HCT116 (cell line): ENCODE measurements at regions not wholly inside any gene's neighbourhood (a gene's known extent, or its start where the extent isn't known, plus 50 kb on each side); places are given as distances from the start of the nearest gene placed in this dataset.

ENCODE experiments used
- ATAC-seq: fragments of 200-7000 bp; cut with Tn5 transposase; 2 replicates; pipeline ENCODE4 v1.9.1; 2020; ENCODE audit warnings: mild to moderate bottlenecking, moderate library complexity
- BruUV-seq: library from RNA; stranded (reverse); fragments of 400-500 nt; replicated peaks from 2 replicates; lab custom pipeline; 2021; lab: Mats Ljungman, UMichigan
- CTCF ChIA-PET: fragments of 300-600 bp; sonication (Branson Sonifier 250); formaldehyde crosslinking; loops from one replicate; lab custom pipeline; 2021; ENCODE audit warnings: antibody characterized with exemption; lab: Charles Lee
- POLR2A ChIA-PET: fragments of 300-600, 350-600 bp; sonication (Branson Sonifier 250); formaldehyde crosslinking; loops from one replicate; lab custom pipeline; 2021; ENCODE audit warnings: antibody characterized with exemption; lab: Charles Lee
- RAD21 ChIA-PET, 2 experiments: fragments of 300-600 bp; sonication (Branson Sonifier 250); formaldehyde crosslinking; loops; one replicate each; lab custom pipeline; 2023; ENCODE audit warnings: low total read pairs in 2 of 2; ENCODE audit not compliant: uncharacterized antibody in 2 of 2, unreplicated experiment in 2 of 2, low non-redundant PET in 1 of 2; lab: Charles Lee
- DNase-seq: peaks from one replicate; pipeline ENCODE4 v3.0.0-alpha.2; 2010; ENCODE audit warnings: low read depth, low spot score
- H2AFZ ChIP-seq: fragments of 200-600 bp; shearing (Covaris generic), sonication (generic); 2 replicates; pipeline ENCODE4 v1.6.1; 2017; ENCODE audit warnings: low read depth, mixed run types, mixed read lengths, antibody characterized with exemption, low read length; ENCODE audit not compliant: poor library complexity, severe bottlenecking
- H3K27ac ChIP-seq: 2 replicates; pipeline ENCODE4 v1.5.1; 2012; ENCODE audit warnings: low read depth, low read length
- H3K27me3 ChIP-seq: fragments of 200-600 bp; sonication (generic); 2 replicates; pipeline ENCODE4 v1.6.1; 2016; ENCODE audit warnings: mixed run types, low read length, mixed read lengths; ENCODE audit not compliant: insufficient read depth
- H3K36me3 ChIP-seq, 2 experiments: fragments of 200-500 bp in 1 of 2; fragments of 200-600 bp in 1 of 2; sonication (Bioruptor generic) in 1 of 2; sonication (generic) in 1 of 2; 2 replicates each; pipeline versions ENCODE4 v1.5.1 to v1.6.1; 2014 to 2016; ENCODE audit warnings: low read length in 2 of 2, inconsistent platforms in 1 of 2, mixed read lengths in 1 of 2, mixed run types in 1 of 2; ENCODE audit not compliant: insufficient read depth in 2 of 2, control insufficient read depth in 1 of 2
- H3K4me1 ChIP-seq, 2 experiments: fragments of 200-600 bp in 1 of 2; sonication (generic) in 1 of 2; 2 replicates each; pipeline versions ENCODE4 v1.5.1 to v1.6.1; 2012 to 2017; ENCODE audit warnings: low read length in 2 of 2, inconsistent platforms in 1 of 2, mild to moderate bottlenecking in 1 of 2, mixed read lengths in 1 of 2, mixed run types in 1 of 2, moderate library complexity in 1 of 2; ENCODE audit not compliant: insufficient read depth in 2 of 2, control insufficient read depth in 1 of 2
- H3K4me2 ChIP-seq: fragments of 200-600 bp; sonication (generic); 2 replicates; pipeline ENCODE4 v1.6.1; 2017; ENCODE audit warnings: mixed run types, low read length, mixed read lengths
- H3K4me3 ChIP-seq, 2 experiments: fragments of 200-600 bp in 1 of 2; sonication (generic) in 1 of 2; replicated peaks in 1 of 2; 2 replicates each; pipeline ENCODE4 v1.5.1; 2011 to 2016; ENCODE audit warnings: low read length in 2 of 2, control low read depth in 1 of 2, low read depth in 1 of 2, mild to moderate bottlenecking in 1 of 2, mixed read lengths in 1 of 2, mixed run types in 1 of 2
- H3K79me2 ChIP-seq: fragments of 200-600 bp; sonication (generic); 2 replicates; pipeline ENCODE4 v1.6.1; 2017; ENCODE audit warnings: mild to moderate bottlenecking, mixed run types, low read length, moderate library complexity, mixed read lengths; ENCODE audit not compliant: insufficient read depth
- H3K9ac ChIP-seq: fragments of 200-600 bp; sonication (generic); 2 replicates; pipeline ENCODE4 v1.6.1; 2016; ENCODE audit warnings: low read length, mixed read lengths
- H3K9me2 ChIP-seq: fragments of 200-600 bp; sonication (generic), shearing (Covaris generic); 2 replicates; pipeline ENCODE4 v1.6.1; 2017; ENCODE audit warnings: mixed run types, mild to moderate bottlenecking, moderate library complexity; ENCODE audit not compliant: insufficient read depth
- H3K9me3 ChIP-seq, 2 experiments: fragments of 200-500 bp in 1 of 2; fragments of 200-600 bp in 1 of 2; sonication (Bioruptor generic) in 1 of 2; sonication (generic) in 1 of 2; 2 replicates each; pipeline ENCODE4 v1.6.1; 2014 to 2017; ENCODE audit warnings: low read length in 2 of 2, mixed read lengths in 2 of 2, inconsistent platforms in 1 of 2, low read depth in 1 of 2, mild to moderate bottlenecking in 1 of 2, mixed run types in 1 of 2, moderate library complexity in 1 of 2; ENCODE audit not compliant: control insufficient read depth in 1 of 2, insufficient read depth in 1 of 2
- H4K20me1 ChIP-seq: fragments of 200-600 bp; sonication (generic), shearing (Covaris generic); 2 replicates; pipeline ENCODE4 v1.6.1; 2017; ENCODE audit warnings: mixed run types, mild to moderate bottlenecking, moderate library complexity; ENCODE audit not compliant: insufficient read depth
- CBX3 ChIP-seq: IDR thresholded peaks from 2 replicates; pipeline ENCODE4 v1.6.1; 2012; ENCODE audit warnings: low read depth
- CEBPB ChIP-seq: IDR thresholded peaks from 2 replicates; pipeline ENCODE4 v1.6.1; 2012; ENCODE audit warnings: low read depth
- EGR1 ChIP-seq: IDR thresholded peaks from 2 replicates; pipeline ENCODE4 v1.6.1; 2012; ENCODE audit warnings: low read depth
- ELF1 ChIP-seq: IDR thresholded peaks from 2 replicates; pipeline ENCODE4 v1.6.1; 2012; ENCODE audit warnings: low read depth, borderline replicate concordance
- EZH2 ChIP-seq: fragments of 200-600 bp; sonication (generic); IDR thresholded peaks from 2 replicates; pipeline ENCODE4 v1.6.1; 2017; ENCODE audit warnings: antibody characterized with exemption, mixed run types
- EZH2phosphoT487 ChIP-seq: fragments of 200-600 bp; IDR thresholded peaks from 2 replicates; pipeline ENCODE4 v1.6.1; 2018; ENCODE audit warnings: antibody characterized with exemption, borderline replicate concordance
- FOSL1 ChIP-seq: IDR thresholded peaks from 2 replicates; pipeline ENCODE4 v1.6.1; 2012; ENCODE audit warnings: low read depth
- POLR2A ChIP-seq: IDR thresholded peaks from 2 replicates; pipeline ENCODE4 v1.7.0; 2011; ENCODE audit warnings: borderline replicate concordance; ENCODE audit not compliant: insufficient read depth, insufficient read length; ENCODE audit errors: extremely low read depth
- RAD21 ChIP-seq: IDR thresholded peaks from 2 replicates; pipeline ENCODE4 v1.6.1; 2012; ENCODE audit warnings: low read depth, mild to moderate bottlenecking
- SIN3A ChIP-seq: IDR thresholded peaks from 2 replicates; pipeline ENCODE4 v1.6.1; 2012; ENCODE audit warnings: low read depth
- SP1 ChIP-seq: IDR thresholded peaks from 2 replicates; pipeline ENCODE4 v1.6.1; 2012; ENCODE audit warnings: low read depth
- SRF ChIP-seq: IDR thresholded peaks from 2 replicates; pipeline ENCODE4 v1.6.1; 2012; ENCODE audit warnings: low read depth
- TCF7L2 ChIP-seq: IDR thresholded peaks from 2 replicates; pipeline ENCODE4 v1.7.0; 2011; ENCODE audit warnings: borderline replicate concordance, inconsistent platforms; ENCODE audit not compliant: insufficient read depth, insufficient read length; ENCODE audit errors: extremely low read depth
- YY1 ChIP-seq: IDR thresholded peaks from 2 replicates; pipeline ENCODE4 v1.6.1; 2011; ENCODE audit warnings: low read length, low read depth, moderate library complexity, mild to moderate bottlenecking; ENCODE audit not compliant: insufficient replicate concordance; ENCODE audit errors: extremely low read depth
- ZNF274 ChIP-seq: fragments of 200-500 bp; sonication (Bioruptor generic); IDR thresholded peaks from 2 replicates; pipeline ENCODE4 v1.6.1; 2014; ENCODE audit warnings: mild to moderate bottlenecking, low read depth, low read length, inconsistent platforms
- intact Hi-C: fragments of 100-400 bp; cut with micrococcal nuclease; formaldehyde crosslinking; loops from 2 replicates; pipeline ENCODE4 v1.10.0; 2022
- TF ChIP-seq, protein P1 (sequence below), 3 experiments: fragments of 200-600 bp in 1 of 3; sonication (generic) in 1 of 3; IDR thresholded peaks in 2 of 3; conservative IDR thresholded peaks in 1 of 3; 2 replicates each; pipeline ENCODE4 v1.5.1; 2012 to 2017; ENCODE audit warnings: low read depth in 2 of 3, low read length in 2 of 3, antibody characterized with exemption in 1 of 3, borderline replicate concordance in 1 of 3, control low read depth in 1 of 3, mild to moderate bottlenecking in 1 of 3, mixed read lengths in 1 of 3, mixed run types in 1 of 3, moderate library complexity in 1 of 3; ENCODE audit not compliant: insufficient read depth in 1 of 3
- TF ChIP-seq, protein P2 (sequence below): IDR thresholded peaks from 2 replicates; pipeline ENCODE4 v1.6.1; 2012; ENCODE audit warnings: low read depth
- TF ChIP-seq, protein P3 (sequence below): IDR thresholded peaks from 2 replicates; pipeline ENCODE4 v1.6.1; 2012
- TF ChIP-seq, protein P4 (sequence below): IDR thresholded peaks from 2 replicates; pipeline ENCODE4 v1.6.1; 2012
- TF ChIP-seq, protein P5 (sequence below): IDR thresholded peaks from 2 replicates; pipeline ENCODE4 v1.6.1; 2011; ENCODE audit warnings: mild to moderate bottlenecking, low read length, moderate library complexity; ENCODE audit not compliant: insufficient replicate concordance; ENCODE audit errors: extremely low read depth

DNA sequence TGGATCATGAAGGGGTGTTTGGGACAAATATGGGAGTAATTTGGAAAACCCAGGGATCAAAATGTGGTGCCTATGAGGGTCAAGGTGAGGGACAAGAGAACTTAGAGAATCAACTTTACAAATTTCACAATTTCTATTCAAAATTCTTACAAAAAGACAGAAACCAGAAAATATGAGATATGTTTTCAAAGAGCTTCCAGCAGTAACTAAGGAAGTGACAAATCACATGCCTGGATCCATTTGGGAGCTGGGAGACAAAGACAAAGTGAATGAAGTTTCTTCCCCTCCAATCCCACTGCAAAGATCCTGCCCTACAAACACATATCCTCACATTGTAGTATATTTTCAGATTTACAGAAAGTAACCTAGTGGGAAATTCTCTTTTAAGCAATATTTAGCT is 235.0 kb upstream of the VLDLR start:
- no peak for DNase-seq
- Histone ChIP-seq H3K79me2 (no peaks in the 10 kb centered on the region), H3K4me3 (no peak overlapping the region), H2AFZ (no peak overlapping the region), H3K9ac (no peak overlapping the region), H3K9me2 (no peaks in the 10 kb centered on the region), H3K27me3 (peaks cover 14% of the 10 kb centered on the region; the same call in 1 of the 2 replicates), H3K36me3 (no peaks in the 10 kb centered on the region), H3K27ac (no peak overlapping the region), H3K9me3 (no peaks in the 10 kb centered on the region), H3K4me2 (no peak overlapping the region), H4K20me1 (no peaks in the 10 kb centered on the region; the same call in 1 of the 2 replicates), H3K4me1 (no peaks in the 10 kb centered on the region)
- TF ChIP-seq SIN3A (no peak), RAD21 (no peak), EZH2phosphoT487 (no peak), SP1 (no peak), EZH2 (no peak), TCF7L2 (no peak), SRF (no peak), FOSL1 (no peak), CEBPB (no peak), CBX3 (no peak), POLR2A (no peak), YY1 (no peak), ZNF274 (no peak), EGR1 (no peak), ELF1 (no peak)
- TF ChIP-seq, protein P1, sequence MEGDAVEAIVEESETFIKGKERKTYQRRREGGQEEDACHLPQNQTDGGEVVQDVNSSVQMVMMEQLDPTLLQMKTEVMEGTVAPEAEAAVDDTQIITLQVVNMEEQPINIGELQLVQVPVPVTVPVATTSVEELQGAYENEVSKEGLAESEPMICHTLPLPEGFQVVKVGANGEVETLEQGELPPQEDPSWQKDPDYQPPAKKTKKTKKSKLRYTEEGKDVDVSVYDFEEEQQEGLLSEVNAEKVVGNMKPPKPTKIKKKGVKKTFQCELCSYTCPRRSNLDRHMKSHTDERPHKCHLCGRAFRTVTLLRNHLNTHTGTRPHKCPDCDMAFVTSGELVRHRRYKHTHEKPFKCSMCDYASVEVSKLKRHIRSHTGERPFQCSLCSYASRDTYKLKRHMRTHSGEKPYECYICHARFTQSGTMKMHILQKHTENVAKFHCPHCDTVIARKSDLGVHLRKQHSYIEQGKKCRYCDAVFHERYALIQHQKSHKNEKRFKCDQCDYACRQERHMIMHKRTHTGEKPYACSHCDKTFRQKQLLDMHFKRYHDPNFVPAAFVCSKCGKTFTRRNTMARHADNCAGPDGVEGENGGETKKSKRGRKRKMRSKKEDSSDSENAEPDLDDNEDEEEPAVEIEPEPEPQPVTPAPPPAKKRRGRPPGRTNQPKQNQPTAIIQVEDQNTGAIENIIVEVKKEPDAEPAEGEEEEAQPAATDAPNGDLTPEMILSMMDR (IDR thresholded peaks at IDR 0.05 in 2 of 3, conservative IDR thresholded peaks at IDR 0.05 in 1 of 3; ENCODE audit: borderline replicate concordance in 1 of 3, insufficient read depth in 1 of 3, low read depth in 2 of 3, low read length in 2 of 3): no peak
- TF ChIP-seq, protein P2, sequence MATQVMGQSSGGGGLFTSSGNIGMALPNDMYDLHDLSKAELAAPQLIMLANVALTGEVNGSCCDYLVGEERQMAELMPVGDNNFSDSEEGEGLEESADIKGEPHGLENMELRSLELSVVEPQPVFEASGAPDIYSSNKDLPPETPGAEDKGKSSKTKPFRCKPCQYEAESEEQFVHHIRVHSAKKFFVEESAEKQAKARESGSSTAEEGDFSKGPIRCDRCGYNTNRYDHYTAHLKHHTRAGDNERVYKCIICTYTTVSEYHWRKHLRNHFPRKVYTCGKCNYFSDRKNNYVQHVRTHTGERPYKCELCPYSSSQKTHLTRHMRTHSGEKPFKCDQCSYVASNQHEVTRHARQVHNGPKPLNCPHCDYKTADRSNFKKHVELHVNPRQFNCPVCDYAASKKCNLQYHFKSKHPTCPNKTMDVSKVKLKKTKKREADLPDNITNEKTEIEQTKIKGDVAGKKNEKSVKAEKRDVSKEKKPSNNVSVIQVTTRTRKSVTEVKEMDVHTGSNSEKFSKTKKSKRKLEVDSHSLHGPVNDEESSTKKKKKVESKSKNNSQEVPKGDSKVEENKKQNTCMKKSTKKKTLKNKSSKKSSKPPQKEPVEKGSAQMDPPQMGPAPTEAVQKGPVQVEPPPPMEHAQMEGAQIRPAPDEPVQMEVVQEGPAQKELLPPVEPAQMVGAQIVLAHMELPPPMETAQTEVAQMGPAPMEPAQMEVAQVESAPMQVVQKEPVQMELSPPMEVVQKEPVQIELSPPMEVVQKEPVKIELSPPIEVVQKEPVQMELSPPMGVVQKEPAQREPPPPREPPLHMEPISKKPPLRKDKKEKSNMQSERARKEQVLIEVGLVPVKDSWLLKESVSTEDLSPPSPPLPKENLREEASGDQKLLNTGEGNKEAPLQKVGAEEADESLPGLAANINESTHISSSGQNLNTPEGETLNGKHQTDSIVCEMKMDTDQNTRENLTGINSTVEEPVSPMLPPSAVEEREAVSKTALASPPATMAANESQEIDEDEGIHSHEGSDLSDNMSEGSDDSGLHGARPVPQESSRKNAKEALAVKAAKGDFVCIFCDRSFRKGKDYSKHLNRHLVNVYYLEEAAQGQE: no peak
- TF ChIP-seq, protein P3, sequence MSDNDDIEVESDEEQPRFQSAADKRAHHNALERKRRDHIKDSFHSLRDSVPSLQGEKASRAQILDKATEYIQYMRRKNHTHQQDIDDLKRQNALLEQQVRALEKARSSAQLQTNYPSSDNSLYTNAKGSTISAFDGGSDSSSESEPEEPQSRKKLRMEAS: no peak
- TF ChIP-seq, protein P4, sequence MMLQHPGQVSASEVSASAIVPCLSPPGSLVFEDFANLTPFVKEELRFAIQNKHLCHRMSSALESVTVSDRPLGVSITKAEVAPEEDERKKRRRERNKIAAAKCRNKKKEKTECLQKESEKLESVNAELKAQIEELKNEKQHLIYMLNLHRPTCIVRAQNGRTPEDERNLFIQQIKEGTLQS: no peak
- TF ChIP-seq, protein P5, sequence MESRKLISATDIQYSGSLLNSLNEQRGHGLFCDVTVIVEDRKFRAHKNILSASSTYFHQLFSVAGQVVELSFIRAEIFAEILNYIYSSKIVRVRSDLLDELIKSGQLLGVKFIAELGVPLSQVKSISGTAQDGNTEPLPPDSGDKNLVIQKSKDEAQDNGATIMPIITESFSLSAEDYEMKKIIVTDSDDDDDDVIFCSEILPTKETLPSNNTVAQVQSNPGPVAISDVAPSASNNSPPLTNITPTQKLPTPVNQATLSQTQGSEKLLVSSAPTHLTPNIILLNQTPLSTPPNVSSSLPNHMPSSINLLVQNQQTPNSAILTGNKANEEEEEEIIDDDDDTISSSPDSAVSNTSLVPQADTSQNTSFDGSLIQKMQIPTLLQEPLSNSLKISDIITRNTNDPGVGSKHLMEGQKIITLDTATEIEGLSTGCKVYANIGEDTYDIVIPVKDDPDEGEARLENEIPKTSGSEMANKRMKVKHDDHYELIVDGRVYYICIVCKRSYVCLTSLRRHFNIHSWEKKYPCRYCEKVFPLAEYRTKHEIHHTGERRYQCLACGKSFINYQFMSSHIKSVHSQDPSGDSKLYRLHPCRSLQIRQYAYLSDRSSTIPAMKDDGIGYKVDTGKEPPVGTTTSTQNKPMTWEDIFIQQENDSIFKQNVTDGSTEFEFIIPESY: no peak
- ChIA-PET RAD21 (no interaction called here), CTCF (no interaction called here), POLR2A (no interaction called here)
- intact Hi-C loops: no loop called here
- BruUV-seq: no TSS peak
- ATAC-seq: no peak
